Vagina (tissue), 2 donors: ENCODE measurements at regions not wholly inside any gene's neighbourhood (a gene's known extent, or its start where the extent isn't known, plus 50 kb on each side); places are given as distances from the start of the nearest gene placed in this dataset.

Experiments used
- DNase-seq, 2 donors: peaks; one replicate each; pipeline ENCODE4 v3.0.0-alpha.2; 2017; ENCODE audit errors: extremely low spot score in 2 of 2
- H3K27ac ChIP-seq: fragments of 200-600 bp; sonication (generic); one replicate; pipeline ENCODE4 v1.5.1; 2019
- H3K27me3 ChIP-seq: fragments of 200-600 bp; sonication (generic); one replicate; pipeline ENCODE4 v1.5.1; 2019
- H3K36me3 ChIP-seq, 2 donors: fragments of 200-600 bp; sonication (generic); one replicate each; pipeline ENCODE4 v1.5.1; 2017 to 2019
- H3K4me1 ChIP-seq: fragments of 200-600 bp; sonication (generic); one replicate; pipeline ENCODE4 v1.5.1; 2019
- H3K4me3 ChIP-seq, 2 donors: fragments of 200-600 bp; sonication (generic); 1 replicate in 1 of 2; 2 replicates in 1 of 2; pipeline ENCODE4 v1.5.1; 2016 to 2019
- H3K9me3 ChIP-seq: fragments of 200-600 bp; sonication (generic); one replicate; pipeline ENCODE4 v1.5.1; 2019
- POLR2A ChIP-seq, 2 donors: fragments of 450-650 bp; IDR thresholded peaks; one replicate each; pipeline ENCODE4 v1.6.1; 2017; ENCODE audit warnings: antibody characterized with exemption in 2 of 2, mild to moderate bottlenecking in 2 of 2, moderate library complexity in 2 of 2
- POLR2AphosphoS5 ChIP-seq, 2 donors: sonication (generic); formaldehyde crosslinking; IDR thresholded peaks; one replicate each; pipeline ENCODE4 v1.9.0; 2017; ENCODE audit warnings: antibody characterized with exemption in 2 of 2, mild to moderate bottlenecking in 2 of 2, low read depth in 1 of 2; ENCODE audit not compliant: insufficient read depth in 1 of 2
- intact Hi-C: fragments of 100-400 bp; cut with DNase I; formaldehyde crosslinking; loops from one replicate; pipeline ENCODE4 v1.15.1; 2023
- TF ChIP-seq, protein P1 (sequence below), 3 experiments: fragments of 450-650 bp in 2 of 3; fragments of 200-600 bp in 1 of 3; sonication (generic) in 1 of 3; IDR thresholded peaks; one replicate each; pipeline ENCODE4 v1.5.1; 2017 to 2019; ENCODE audit warnings: antibody characterized with exemption in 3 of 3, mild to moderate bottlenecking in 2 of 3, moderate library complexity in 2 of 3

DNA sequence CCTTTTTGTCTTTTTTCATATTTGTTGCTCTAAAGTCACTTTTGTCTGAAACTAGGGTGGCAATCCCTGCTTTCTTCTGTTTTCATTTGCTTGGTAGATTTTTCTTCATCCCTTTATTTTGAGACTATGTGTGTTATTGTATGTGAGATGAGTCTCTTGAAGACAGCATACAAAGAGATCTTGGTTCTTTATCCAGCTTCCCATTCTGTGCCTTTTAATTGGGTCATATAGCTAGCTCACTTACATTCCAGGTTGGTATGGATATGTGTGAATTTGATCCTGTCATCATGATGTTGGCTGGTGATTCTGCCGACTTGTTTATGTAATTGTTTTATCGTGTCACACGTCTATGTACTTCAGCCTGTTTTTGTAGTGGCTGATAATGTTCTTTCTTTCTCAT, 267.7 kb upstream of the MGAT4C start:
- TF ChIP-seq POLR2A (IDR thresholded peaks at IDR 0.05), result no peak
- TF ChIP-seq, protein P1, sequence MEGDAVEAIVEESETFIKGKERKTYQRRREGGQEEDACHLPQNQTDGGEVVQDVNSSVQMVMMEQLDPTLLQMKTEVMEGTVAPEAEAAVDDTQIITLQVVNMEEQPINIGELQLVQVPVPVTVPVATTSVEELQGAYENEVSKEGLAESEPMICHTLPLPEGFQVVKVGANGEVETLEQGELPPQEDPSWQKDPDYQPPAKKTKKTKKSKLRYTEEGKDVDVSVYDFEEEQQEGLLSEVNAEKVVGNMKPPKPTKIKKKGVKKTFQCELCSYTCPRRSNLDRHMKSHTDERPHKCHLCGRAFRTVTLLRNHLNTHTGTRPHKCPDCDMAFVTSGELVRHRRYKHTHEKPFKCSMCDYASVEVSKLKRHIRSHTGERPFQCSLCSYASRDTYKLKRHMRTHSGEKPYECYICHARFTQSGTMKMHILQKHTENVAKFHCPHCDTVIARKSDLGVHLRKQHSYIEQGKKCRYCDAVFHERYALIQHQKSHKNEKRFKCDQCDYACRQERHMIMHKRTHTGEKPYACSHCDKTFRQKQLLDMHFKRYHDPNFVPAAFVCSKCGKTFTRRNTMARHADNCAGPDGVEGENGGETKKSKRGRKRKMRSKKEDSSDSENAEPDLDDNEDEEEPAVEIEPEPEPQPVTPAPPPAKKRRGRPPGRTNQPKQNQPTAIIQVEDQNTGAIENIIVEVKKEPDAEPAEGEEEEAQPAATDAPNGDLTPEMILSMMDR (IDR thresholded peaks at IDR 0.05), result no peak
- no peak for TF ChIP-seq POLR2AphosphoS5 (IDR thresholded peaks at IDR 0.05; ENCODE audit: insufficient read depth in 1 of 2, low read depth in 1 of 2)
- intact Hi-C loops, result no loop called here
- no peak overlapping the region for H3K27ac ChIP-seq
- no peaks in the 10 kb centered on the region for H3K4me1 ChIP-seq
- no peak overlapping the region for H3K4me3 ChIP-seq
- H3K9me3 ChIP-seq, result no peaks in the 10 kb centered on the region
- H3K27me3 ChIP-seq, result no peaks in the 10 kb centered on the region
- no peak for DNase-seq
- H3K36me3 ChIP-seq, result no peaks in the 10 kb centered on the region

DNA sequence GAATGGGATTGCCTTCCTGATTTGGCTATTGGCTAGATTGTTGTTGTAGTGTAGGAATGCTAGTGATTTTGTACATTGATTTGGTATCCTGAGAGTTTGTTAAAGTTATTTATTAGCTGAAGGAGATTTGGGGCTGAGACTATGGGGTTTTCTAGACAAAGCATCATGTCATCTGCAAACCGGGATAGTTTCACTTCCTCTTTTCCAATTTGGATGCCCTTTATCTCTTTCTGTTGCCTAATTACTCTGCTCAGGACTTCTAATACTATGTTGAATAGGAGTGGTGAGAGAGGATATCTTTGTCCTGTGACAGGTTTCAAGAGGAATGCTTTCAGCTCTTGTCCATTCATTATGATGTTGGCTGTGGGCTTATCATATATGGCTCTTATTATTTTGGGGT, 265.7 kb upstream of the MGAT4C start:
- TF ChIP-seq POLR2A (IDR thresholded peaks at IDR 0.05) (no peak), POLR2AphosphoS5 (IDR thresholded peaks at IDR 0.05; ENCODE audit: insufficient read depth in 1 of 2, low read depth in 1 of 2) (no peak)
- TF ChIP-seq, protein P1 (IDR thresholded peaks at IDR 0.05), result no peak
- no peak for DNase-seq
- H3K27me3 ChIP-seq, result no peaks in the 10 kb centered on the region
- no peaks in the 10 kb centered on the region for H3K9me3 ChIP-seq
- no peak overlapping the region for H3K27ac ChIP-seq
- no peaks in the 10 kb centered on the region for H3K36me3 ChIP-seq
- intact Hi-C loops, result no loop called here
- no peaks in the 10 kb centered on the region for H3K4me1 ChIP-seq
- no peak overlapping the region for H3K4me3 ChIP-seq

GRCh38 chr12:86513226-86513625, 257.0 kb upstream of the MGAT4C start:
- DNase-seq, result no peak
- Histone ChIP-seq H3K4me1 (no peaks in the 10 kb centered on the region), H3K27ac (no peak overlapping the region), H3K36me3 (no peaks in the 10 kb centered on the region), H3K27me3 (no peaks in the 10 kb centered on the region), H3K9me3 (no peaks in the 10 kb centered on the region), H3K4me3 (no peak overlapping the region)
- intact Hi-C loops, result no loop called here
- TF ChIP-seq, protein P1 (IDR thresholded peaks at IDR 0.05), result no peak
- TF ChIP-seq POLR2A (IDR thresholded peaks at IDR 0.05) (no peak), POLR2AphosphoS5 (IDR thresholded peaks at IDR 0.05; ENCODE audit: insufficient read depth in 1 of 2, low read depth in 1 of 2) (no peak)

GRCh38 chr12:86496595-86496994, 240.4 kb upstream of the MGAT4C start:
- no peaks in the 10 kb centered on the region for H3K9me3 ChIP-seq
- TF ChIP-seq POLR2A (IDR thresholded peaks at IDR 0.05) (no peak), POLR2AphosphoS5 (IDR thresholded peaks at IDR 0.05; ENCODE audit: insufficient read depth in 1 of 2, low read depth in 1 of 2) (no peak)
- TF ChIP-seq, protein P1 (IDR thresholded peaks at IDR 0.05), result no peak
- intact Hi-C loops, result no loop called here
- no peaks in the 10 kb centered on the region for H3K4me1 ChIP-seq
- DNase-seq, result no peak
- H3K4me3 ChIP-seq, result no peak overlapping the region
- H3K27ac ChIP-seq, result no peak overlapping the region
- H3K27me3 ChIP-seq, result no peaks in the 10 kb centered on the region
- no peaks in the 10 kb centered on the region for H3K36me3 ChIP-seq

- Histone ChIP-seq H3K27ac (no peak overlapping the region), H3K27me3 (no peaks in the 10 kb centered on the region), H3K4me1 (no peaks in the 10 kb centered on the region), H3K9me3 (no peaks in the 10 kb centered on the region), H3K4me3 (no peak overlapping the region), H3K36me3 (no peaks in the 10 kb centered on the region)
- DNase-seq, result no peak
- intact Hi-C loops, result no loop called here
- TF ChIP-seq, protein P1 (IDR thresholded peaks at IDR 0.05), result no peak
- TF ChIP-seq POLR2AphosphoS5 (IDR thresholded peaks at IDR 0.05; ENCODE audit: insufficient read depth in 1 of 2, low read depth in 1 of 2), result no peak
- TF ChIP-seq POLR2A (IDR thresholded peaks at IDR 0.05), result no peak
Observed at GRCh38 chr12:86484473-86484872, 228.3 kb upstream of the MGAT4C start.
